ENCODE measurements at regions not wholly inside any gene's neighbourhood (a gene's known extent, or its start where the extent isn't known, plus 50 kb on each side); places are given as distances from the start of the nearest gene placed in this dataset.

DNA sequence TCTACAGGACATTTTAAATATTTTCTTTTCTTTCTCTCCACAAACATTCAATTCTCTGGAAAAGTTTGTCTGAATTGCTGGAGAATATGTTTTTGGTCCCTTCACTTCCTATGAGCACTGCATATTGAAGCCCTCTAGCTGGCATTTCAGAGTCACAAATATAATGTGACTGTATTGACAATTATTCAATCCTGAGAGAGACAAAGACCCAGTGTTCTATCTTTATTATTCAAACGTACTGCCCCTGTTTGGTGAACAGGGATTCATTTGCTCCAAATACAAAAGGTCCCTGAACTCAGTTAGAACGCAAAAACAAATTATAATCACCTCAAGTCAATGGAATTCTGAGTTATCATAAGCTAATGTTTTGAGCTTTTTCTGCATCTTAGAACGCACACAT, 173.1 kb upstream of the CDIN1 start:
- no peak overlapping the region for H3K27ac ChIP-seq
- H3K9me3 ChIP-seq = no peaks in the 10 kb centered on the region
- peaks cover 0 to 4% of the 10 kb centered on the region in 2 donors for H3K4me1 ChIP-seq
- intact Hi-C loops (cut with DNase I; ENCODE audit: low total_unique reads) = no loop called here
- no peaks in the 10 kb centered on the region for H3K36me3 ChIP-seq
- no peak for DNase-seq
- no peak overlapping the region for H3K4me3 ChIP-seq
- TF ChIP-seq, protein P1, sequence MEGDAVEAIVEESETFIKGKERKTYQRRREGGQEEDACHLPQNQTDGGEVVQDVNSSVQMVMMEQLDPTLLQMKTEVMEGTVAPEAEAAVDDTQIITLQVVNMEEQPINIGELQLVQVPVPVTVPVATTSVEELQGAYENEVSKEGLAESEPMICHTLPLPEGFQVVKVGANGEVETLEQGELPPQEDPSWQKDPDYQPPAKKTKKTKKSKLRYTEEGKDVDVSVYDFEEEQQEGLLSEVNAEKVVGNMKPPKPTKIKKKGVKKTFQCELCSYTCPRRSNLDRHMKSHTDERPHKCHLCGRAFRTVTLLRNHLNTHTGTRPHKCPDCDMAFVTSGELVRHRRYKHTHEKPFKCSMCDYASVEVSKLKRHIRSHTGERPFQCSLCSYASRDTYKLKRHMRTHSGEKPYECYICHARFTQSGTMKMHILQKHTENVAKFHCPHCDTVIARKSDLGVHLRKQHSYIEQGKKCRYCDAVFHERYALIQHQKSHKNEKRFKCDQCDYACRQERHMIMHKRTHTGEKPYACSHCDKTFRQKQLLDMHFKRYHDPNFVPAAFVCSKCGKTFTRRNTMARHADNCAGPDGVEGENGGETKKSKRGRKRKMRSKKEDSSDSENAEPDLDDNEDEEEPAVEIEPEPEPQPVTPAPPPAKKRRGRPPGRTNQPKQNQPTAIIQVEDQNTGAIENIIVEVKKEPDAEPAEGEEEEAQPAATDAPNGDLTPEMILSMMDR (IDR thresholded peaks at IDR 0.05) = no peak
- no peak for TF ChIP-seq POLR2A (IDR thresholded peaks at IDR 0.05)
- H3K27me3 ChIP-seq = no peaks in the 10 kb centered on the region

DNA sequence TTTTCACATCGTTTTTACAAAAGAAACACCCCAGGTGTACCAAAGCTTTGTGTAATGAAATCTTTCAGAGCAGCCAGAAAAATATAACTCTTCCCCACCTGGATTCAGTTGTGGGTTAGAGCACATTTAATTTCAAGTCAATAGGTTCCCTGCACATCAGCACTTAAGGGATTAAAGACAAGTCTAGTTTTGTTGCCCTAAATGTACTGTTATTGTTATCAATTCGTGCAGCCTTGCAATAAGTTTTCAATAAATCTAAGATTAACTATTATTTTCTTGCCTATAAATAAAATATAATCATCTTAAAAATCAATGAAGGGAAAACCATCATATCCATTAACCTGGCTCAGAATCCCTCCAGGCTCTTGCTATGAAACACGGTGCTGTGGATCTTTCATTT, 172.5 kb upstream of the CDIN1 start:
- Histone ChIP-seq H3K27me3 (no peaks in the 10 kb centered on the region), H3K27ac (no peak overlapping the region), H3K4me3 (no peak overlapping the region), H3K9me3 (no peaks in the 10 kb centered on the region), H3K4me1 (peaks cover 0 to 4% of the 10 kb centered on the region in 2 donors), H3K36me3 (no peaks in the 10 kb centered on the region)
- TF ChIP-seq, protein P1 (IDR thresholded peaks at IDR 0.05) = no peak
- TF ChIP-seq POLR2A (IDR thresholded peaks at IDR 0.05) = no peak
- intact Hi-C loops (cut with DNase I; ENCODE audit: low total_unique reads) = no loop called here
- DNase-seq = no peak

DNA sequence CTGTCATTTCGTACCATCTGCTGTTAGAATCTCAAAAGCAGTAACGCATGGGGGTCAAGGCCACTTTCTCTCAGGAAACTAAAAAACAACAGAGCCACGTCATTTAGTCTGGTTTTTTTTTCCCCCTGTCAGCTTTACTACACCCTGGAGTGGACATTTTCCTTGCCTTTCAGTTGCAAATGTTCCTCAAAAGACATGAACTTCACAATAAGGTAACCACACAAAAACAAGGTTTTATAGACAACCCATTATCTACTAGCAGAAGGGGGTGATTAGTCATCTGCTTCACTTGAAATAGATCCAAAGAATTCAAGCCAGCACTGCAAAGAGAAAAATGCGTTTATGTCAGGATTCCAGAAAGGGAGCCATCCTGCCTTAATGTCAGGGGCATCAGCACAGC, 171.8 kb upstream of the CDIN1 start:
- no peaks in the 10 kb centered on the region for H3K36me3 ChIP-seq

DNA sequence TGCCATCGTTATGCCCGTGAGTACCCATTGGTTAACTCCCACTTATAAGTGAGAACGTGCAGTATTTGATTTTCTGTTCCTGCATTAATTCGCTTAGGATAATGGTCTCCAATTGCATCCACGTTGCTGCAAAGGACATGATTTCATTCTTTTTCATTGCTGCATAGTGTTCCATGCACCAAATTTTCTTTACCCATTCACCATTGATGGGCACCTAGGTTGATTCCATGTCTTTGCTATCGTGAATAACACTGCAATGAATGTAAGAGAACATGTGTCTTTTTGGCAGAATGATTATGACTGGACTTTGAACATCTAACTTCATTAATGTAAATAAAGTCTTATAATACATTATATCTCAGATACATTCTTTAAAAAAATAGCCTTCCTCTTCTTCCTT, 169.6 kb upstream of the CDIN1 start:
- Histone ChIP-seq H3K4me1 (peaks cover 0 to 4% of the 10 kb centered on the region in 2 donors), H3K36me3 (no peaks in the 10 kb centered on the region), H3K27ac (no peak overlapping the region), H3K9me3 (no peaks in the 10 kb centered on the region), H3K27me3 (no peaks in the 10 kb centered on the region), H3K4me3 (no peak overlapping the region)
- no peak for TF ChIP-seq POLR2A (IDR thresholded peaks at IDR 0.05)
- TF ChIP-seq, protein P1 (IDR thresholded peaks at IDR 0.05) = no peak
- no peak for DNase-seq
- intact Hi-C loops (cut with DNase I; ENCODE audit: low total_unique reads) = no loop called here

More for the DNA sequence above, 171.8 kb upstream of the CDIN1 start:
- Histone ChIP-seq H3K27ac (no peak overlapping the region), H3K27me3 (no peaks in the 10 kb centered on the region), H3K4me1 (peaks cover 0 to 4% of the 10 kb centered on the region in 2 donors), H3K9me3 (no peaks in the 10 kb centered on the region), H3K4me3 (no peak overlapping the region)
- intact Hi-C loops (cut with DNase I; ENCODE audit: low total_unique reads) = no loop called here
- no peak for TF ChIP-seq POLR2A (IDR thresholded peaks at IDR 0.05)
- TF ChIP-seq, protein P1 (IDR thresholded peaks at IDR 0.05) = no peak
- no peak for DNase-seq

DNA sequence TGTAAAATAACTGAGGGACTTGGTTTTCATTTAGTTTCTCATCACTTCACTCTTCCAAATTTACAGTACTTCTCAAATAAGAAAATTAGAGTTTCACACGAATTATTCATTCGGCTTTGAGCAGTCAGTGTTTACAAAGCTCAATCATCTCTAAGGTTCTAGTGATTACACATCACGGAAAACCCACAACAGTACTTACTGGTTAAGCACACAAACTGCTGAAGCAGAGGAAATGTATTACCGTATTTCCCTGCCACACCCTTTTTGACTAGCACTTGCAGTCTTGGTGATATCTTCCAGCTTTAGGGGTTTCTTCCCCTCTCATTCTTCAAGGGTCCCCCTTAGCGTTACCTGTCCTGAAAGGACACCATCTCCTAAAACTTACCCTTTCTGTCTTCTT, 164.8 kb upstream of the CDIN1 start:
- no peak for TF ChIP-seq POLR2A (IDR thresholded peaks at IDR 0.05)
- TF ChIP-seq, protein P1 (IDR thresholded peaks at IDR 0.05) = no peak
- no peaks in the 10 kb centered on the region for H3K4me1 ChIP-seq
- DNase-seq = no peak
- H3K36me3 ChIP-seq = no peaks in the 10 kb centered on the region
- H3K9me3 ChIP-seq = no peaks in the 10 kb centered on the region
- no peak overlapping the region for H3K27ac ChIP-seq
- H3K27me3 ChIP-seq = no peaks in the 10 kb centered on the region
- H3K4me3 ChIP-seq = no peak overlapping the region
- intact Hi-C loops (cut with DNase I; ENCODE audit: low total_unique reads) = no loop called here
